ENCODE measurements at regions not wholly inside any gene's neighbourhood (a gene's known extent, or its start where the extent isn't known, plus 50 kb on each side); places are given as distances from the start of the nearest gene placed in this dataset.
A peak's percentile ranks its signal among the peaks of the same experiment; 100 is the strongest.

DNA sequence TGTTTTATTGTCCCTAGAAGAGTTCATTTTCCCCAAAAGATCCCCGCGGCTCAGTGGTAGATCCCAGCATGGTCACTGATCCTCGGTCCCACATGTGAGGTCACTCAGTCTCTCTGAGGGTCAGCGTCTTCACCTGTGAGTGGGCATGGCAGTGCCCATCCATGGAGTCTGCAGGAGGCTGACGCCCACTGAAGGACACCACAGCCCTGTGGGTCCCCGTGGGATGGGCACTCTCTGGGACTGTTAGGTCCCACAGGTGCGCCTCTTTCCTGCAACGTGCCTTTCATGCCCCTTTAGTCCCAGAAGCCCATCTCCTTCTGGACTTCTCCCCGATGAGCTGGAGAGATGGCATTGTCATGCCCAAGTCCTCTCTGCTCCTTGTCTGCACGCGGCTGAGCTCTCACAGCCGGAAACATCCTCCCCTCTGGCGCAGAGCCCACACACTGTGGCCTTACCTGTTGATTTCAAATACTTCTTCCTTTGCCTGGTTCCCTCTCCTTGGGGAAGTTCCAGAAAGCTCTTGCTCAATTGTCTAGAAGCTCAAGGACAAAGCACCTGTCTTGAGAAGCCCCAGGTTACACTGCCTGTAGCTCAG is 75.9 kb downstream of the PTGR3 start:
- in situ Hi-C loops (cut with MboI) = no loop called here
- Histone ChIP-seq H3F3A (ENCODE audit: insufficient read depth) (no peaks in the 10 kb centered on the region), H3K36me3 (ENCODE audit: low read depth) (no peaks in the 10 kb centered on the region), H3K27ac (no peak overlapping the region), H3K27me3 (replicated peaks; ENCODE audit: insufficient read depth) (peaks cover 9% of the 10 kb centered on the region), H3K9ac (no peak overlapping the region), H4K20me1 (ENCODE audit: insufficient read depth) (no peaks in the 10 kb centered on the region), H2AFZ (no peak overlapping the region), H3K9me2 (ENCODE audit: insufficient read depth) (no peaks in the 10 kb centered on the region), H3K9me3 (ENCODE audit: low read depth) (no peaks in the 10 kb centered on the region), H3K4me1 (ENCODE audit: insufficient read depth) (peaks cover 7% of the 10 kb centered on the region), H3K4me3 (no peak overlapping the region), H3K79me2 (ENCODE audit: insufficient read depth) (no peaks in the 10 kb centered on the region), H3K4me2 (ENCODE audit: unreplicated experiment) (no peak overlapping the region)
- WGBS, 2 experiments (ENCODE audit: low coverage in 1 of 2, low lambda C conversion rate in 2 of 2, missing lambda C conversion rate in 2 of 2) = 74% methylated on average over 13 of the region's 13 CpGs
- TF ChIP-seq EZH2 (IDR thresholded peaks at IDR 0.05; ENCODE audit: insufficient read depth, poor library complexity, severe bottlenecking) (no peak), EZH2phosphoT487 (IDR thresholded peaks at IDR 0.05; ENCODE audit: insufficient read depth, low read depth) (no peak)
- no peak for DNase-seq

DNA sequence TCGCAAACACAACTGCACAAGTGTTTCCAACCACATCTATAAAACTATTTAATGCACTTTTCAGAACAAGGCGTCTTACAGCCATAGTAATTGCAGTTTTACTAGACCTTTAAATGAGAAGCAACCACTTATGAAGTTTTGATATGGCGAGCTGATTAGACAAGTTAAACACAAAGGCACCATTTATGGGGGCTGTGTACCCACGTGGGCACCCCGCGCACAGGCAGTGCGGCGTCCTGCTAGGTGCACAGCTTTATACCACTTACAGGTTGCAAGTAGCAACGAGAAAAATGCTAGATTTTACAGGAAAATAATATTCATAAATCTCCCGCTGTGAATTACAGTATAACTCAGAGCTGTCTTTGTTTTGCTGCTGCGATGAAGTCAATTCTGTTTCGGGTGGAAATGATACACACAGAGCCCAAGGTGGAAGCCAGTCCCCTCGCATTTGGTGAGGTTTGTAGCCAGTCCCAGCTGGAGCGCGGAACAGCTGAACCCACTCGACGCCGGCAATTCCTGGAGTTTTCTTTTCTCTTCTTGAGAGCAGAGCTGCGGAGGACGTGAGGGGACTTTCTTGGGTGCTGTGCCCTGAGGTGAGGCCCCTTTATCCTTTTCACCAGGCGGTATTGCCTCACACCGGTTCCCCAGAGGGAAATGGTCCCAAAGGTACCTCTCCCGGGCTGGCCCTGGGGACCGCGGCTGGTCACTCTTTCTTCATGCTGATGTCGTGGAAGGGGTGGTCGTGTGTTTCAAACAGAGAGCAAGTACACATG is 76.7 kb downstream of the PTGR3 start:
- no peaks in the 10 kb centered on the region for H3K9me3 ChIP-seq (ENCODE audit: low read depth)
- H3K27me3 ChIP-seq (replicated peaks; ENCODE audit: insufficient read depth) = peaks cover 9% of the 10 kb centered on the region
- H3K79me2 ChIP-seq (ENCODE audit: insufficient read depth) = no peaks in the 10 kb centered on the region
- H2AFZ ChIP-seq = no peak overlapping the region
- H3K9me2 ChIP-seq (ENCODE audit: insufficient read depth) = no peaks in the 10 kb centered on the region
- H3K4me1 ChIP-seq (ENCODE audit: insufficient read depth) = peaks cover 7% of the 10 kb centered on the region
- H3F3A ChIP-seq (ENCODE audit: insufficient read depth) = no peaks in the 10 kb centered on the region
- H3K4me3 ChIP-seq = no peak overlapping the region
- H4K20me1 ChIP-seq (ENCODE audit: insufficient read depth) = no peaks in the 10 kb centered on the region
- no peak overlapping the region for H3K4me2 ChIP-seq (ENCODE audit: unreplicated experiment)
- no peaks in the 10 kb centered on the region for H3K36me3 ChIP-seq (ENCODE audit: low read depth)
- no peak overlapping the region for H3K9ac ChIP-seq
- in situ Hi-C loops (cut with MboI) = no loop called here
- 85 to 87% methylated on average over 24 to 27 of the region's 27 CpGs for WGBS, 2 experiments (ENCODE audit: low coverage in 1 of 2, low lambda C conversion rate in 2 of 2, missing lambda C conversion rate in 2 of 2)
- no peak overlapping the region for H3K27ac ChIP-seq
- DNase-seq = no peak
- no peak for TF ChIP-seq EZH2phosphoT487 (IDR thresholded peaks at IDR 0.05; ENCODE audit: insufficient read depth, low read depth)
- no peak for TF ChIP-seq EZH2 (IDR thresholded peaks at IDR 0.05; ENCODE audit: insufficient read depth, poor library complexity, severe bottlenecking)

DNA sequence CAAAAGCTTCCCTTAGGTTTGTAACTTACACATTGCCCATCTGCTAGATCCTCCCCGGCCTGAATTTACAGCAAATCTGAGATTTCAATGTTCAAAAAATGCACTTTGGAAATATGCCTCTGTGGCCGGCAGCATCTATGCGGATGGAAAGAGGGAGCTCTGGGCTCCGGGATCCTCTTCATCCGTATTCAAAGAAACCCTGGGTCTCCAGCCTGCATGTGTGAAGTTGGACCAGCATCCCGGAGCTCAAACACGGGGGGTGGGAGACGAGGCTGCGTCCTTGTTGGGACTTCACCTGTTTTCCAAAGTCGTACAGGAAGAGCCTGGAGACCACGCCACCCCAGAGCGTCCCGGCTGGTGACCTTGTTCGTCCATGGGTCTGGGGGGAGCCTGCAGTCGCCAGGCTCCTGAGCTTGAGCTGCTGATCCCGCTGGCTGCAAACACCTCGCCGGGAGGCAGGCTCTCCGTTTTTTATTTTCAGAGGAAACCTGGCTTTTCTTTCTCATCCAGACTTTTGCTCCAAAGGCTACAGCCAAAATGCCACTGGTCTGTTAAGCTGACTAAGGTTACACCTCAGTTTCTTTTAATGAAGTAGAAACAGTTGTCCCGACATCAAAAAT is 77.4 kb downstream of the PTGR3 start:
- Histone ChIP-seq H3K9me3 (ENCODE audit: low read depth) (no peaks in the 10 kb centered on the region), H4K20me1 (ENCODE audit: insufficient read depth) (no peaks in the 10 kb centered on the region), H3K4me2 (ENCODE audit: unreplicated experiment) (peak overlapping the region; percentile 71), H3K79me2 (ENCODE audit: insufficient read depth) (no peaks in the 10 kb centered on the region), H2AFZ (peak overlapping the region; percentile 71), H3K9me2 (ENCODE audit: insufficient read depth) (no peaks in the 10 kb centered on the region), H3F3A (ENCODE audit: insufficient read depth) (no peaks in the 10 kb centered on the region), H3K27me3 (replicated peaks; ENCODE audit: insufficient read depth) (peaks cover 9% of the 10 kb centered on the region), H3K4me3 (peak overlapping the region; percentile 55), H3K27ac (no peak overlapping the region), H3K9ac (no peak overlapping the region), H3K36me3 (ENCODE audit: low read depth) (no peaks in the 10 kb centered on the region), H3K4me1 (ENCODE audit: insufficient read depth) (peaks cover 7% of the 10 kb centered on the region)
- 16 to 19% methylated on average over 20 of the region's 20 CpGs for WGBS, 2 experiments (ENCODE audit: low coverage in 1 of 2, low lambda C conversion rate in 2 of 2, missing lambda C conversion rate in 2 of 2)
- in situ Hi-C loops (cut with MboI) = no loop called here
- DNase-seq = peak; percentile 7
- TF ChIP-seq EZH2phosphoT487 (IDR thresholded peaks at IDR 0.05; ENCODE audit: insufficient read depth, low read depth) (no peak), EZH2 (IDR thresholded peaks at IDR 0.05; ENCODE audit: insufficient read depth, poor library complexity, severe bottlenecking) (no peak)

DNA sequence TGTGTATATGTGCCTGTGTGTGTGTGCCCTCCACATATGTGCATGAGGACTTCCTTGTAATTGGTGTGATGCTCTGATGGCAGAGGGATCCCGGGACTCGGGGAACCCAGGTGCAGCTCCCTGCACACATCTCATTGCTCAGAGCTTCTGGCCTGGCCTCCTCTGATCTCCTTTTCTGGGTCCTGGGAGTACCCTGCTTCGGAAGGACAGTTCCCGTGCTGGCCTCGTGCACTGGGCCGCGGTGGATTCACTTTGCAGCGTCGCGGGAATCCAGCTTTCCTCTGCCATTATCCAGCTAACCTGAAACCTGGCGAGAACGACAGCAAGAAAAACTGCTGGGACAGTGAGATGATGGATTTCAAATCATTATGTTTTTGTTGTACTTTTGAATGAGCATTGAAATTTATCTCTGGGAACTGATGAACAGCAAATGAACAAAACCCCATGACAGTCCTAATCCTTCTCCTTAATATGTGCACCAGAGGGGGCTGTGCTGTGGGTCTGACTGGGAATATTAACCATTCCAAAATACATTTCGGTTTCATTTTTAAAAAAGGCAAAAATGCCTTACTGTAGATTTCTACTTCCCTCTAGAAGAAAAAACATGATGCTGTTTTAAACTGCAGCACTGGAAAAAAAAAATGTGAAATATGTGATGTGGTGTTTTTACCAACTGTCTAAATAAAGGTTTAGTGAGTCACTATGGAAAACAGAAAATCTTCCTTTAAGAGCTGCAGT is 78.2 kb downstream of the PTGR3 start:
- H3F3A ChIP-seq (ENCODE audit: insufficient read depth) = no peaks in the 10 kb centered on the region
- H3K9me2 ChIP-seq (ENCODE audit: insufficient read depth) = no peaks in the 10 kb centered on the region
- WGBS, 2 experiments (ENCODE audit: low coverage in 1 of 2, low lambda C conversion rate in 2 of 2, missing lambda C conversion rate in 2 of 2) = 72 to 73% methylated on average over 13 of the region's 13 CpGs
- no peaks in the 10 kb centered on the region for H3K79me2 ChIP-seq (ENCODE audit: insufficient read depth)
- TF ChIP-seq EZH2phosphoT487 (IDR thresholded peaks at IDR 0.05; ENCODE audit: insufficient read depth, low read depth) (no peak), EZH2 (IDR thresholded peaks at IDR 0.05; ENCODE audit: insufficient read depth, poor library complexity, severe bottlenecking) (no peak)
- peak overlapping the region; percentile 55 for H3K4me3 ChIP-seq
- peaks cover 7% of the 10 kb centered on the region for H3K4me1 ChIP-seq (ENCODE audit: insufficient read depth)
- H3K4me2 ChIP-seq (ENCODE audit: unreplicated experiment) = peak overlapping the region; percentile 71
- no peak overlapping the region for H3K9ac ChIP-seq
- DNase-seq = peak; percentile 18
- no peaks in the 10 kb centered on the region for H3K36me3 ChIP-seq (ENCODE audit: low read depth)
- H3K27me3 ChIP-seq (replicated peaks; ENCODE audit: insufficient read depth) = peaks cover 9% of the 10 kb centered on the region
- no peaks in the 10 kb centered on the region for H3K9me3 ChIP-seq (ENCODE audit: low read depth)
- in situ Hi-C loops (cut with MboI) = no loop called here
- peak overlapping the region; percentile 71 for H2AFZ ChIP-seq
- H4K20me1 ChIP-seq (ENCODE audit: insufficient read depth) = no peaks in the 10 kb centered on the region
- H3K27ac ChIP-seq = no peak overlapping the region

Data from GM23248 (cell line).